Cardiac fibroblast (primary cell): ENCODE measurements at regions not wholly inside any gene's neighbourhood (a gene's known extent, or its start where the extent isn't known, plus 50 kb on each side); places are given as distances from the start of the nearest gene placed in this dataset.

Experiments used
- DNase-seq, 2 donors: peaks; one replicate each; pipeline versions ENCODE4 v3.0.0 to v3.0.0-alpha.2; 2010; ENCODE audit warnings: low read depth in 2 of 2
- H3K4me3 ChIP-seq, 2 donors: replicated peaks in 1 of 2; 1 replicate in 1 of 2; 2 replicates in 1 of 2; pipeline ENCODE4 v1.5.1; 2011; ENCODE audit warnings: low read depth in 2 of 2, low read length in 2 of 2, mild to moderate bottlenecking in 2 of 2, moderate library complexity in 1 of 2
- TF ChIP-seq, protein P1 (sequence below): IDR thresholded peaks from one replicate; pipeline ENCODE4 v1.5.1; 2011; ENCODE audit warnings: low read depth, mild to moderate bottlenecking, low read length, inconsistent platforms

DNA sequence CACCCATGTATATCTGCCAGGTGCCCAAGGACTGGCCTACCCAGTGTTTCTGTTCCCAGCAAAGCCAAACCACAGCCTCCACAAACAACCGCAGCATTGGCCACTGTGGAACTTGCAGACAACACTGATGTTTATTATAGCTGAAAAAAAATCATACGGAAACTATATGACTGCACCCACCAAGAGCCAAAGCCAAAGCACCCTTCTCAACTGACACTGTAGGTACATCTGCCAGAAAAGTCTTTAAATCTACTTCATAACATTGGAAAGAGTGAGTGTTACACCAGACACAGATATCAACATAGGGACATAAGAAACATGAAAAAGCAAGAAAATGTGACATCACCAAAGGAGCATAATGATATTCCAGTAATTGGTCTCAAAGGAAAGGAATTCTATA is 428.0 kb downstream of the PSAT1 start:
- H3K4me3 ChIP-seq, result no peak overlapping the region
- TF ChIP-seq, protein P1, sequence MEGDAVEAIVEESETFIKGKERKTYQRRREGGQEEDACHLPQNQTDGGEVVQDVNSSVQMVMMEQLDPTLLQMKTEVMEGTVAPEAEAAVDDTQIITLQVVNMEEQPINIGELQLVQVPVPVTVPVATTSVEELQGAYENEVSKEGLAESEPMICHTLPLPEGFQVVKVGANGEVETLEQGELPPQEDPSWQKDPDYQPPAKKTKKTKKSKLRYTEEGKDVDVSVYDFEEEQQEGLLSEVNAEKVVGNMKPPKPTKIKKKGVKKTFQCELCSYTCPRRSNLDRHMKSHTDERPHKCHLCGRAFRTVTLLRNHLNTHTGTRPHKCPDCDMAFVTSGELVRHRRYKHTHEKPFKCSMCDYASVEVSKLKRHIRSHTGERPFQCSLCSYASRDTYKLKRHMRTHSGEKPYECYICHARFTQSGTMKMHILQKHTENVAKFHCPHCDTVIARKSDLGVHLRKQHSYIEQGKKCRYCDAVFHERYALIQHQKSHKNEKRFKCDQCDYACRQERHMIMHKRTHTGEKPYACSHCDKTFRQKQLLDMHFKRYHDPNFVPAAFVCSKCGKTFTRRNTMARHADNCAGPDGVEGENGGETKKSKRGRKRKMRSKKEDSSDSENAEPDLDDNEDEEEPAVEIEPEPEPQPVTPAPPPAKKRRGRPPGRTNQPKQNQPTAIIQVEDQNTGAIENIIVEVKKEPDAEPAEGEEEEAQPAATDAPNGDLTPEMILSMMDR, result no peak
- DNase-seq, result no peak

DNA sequence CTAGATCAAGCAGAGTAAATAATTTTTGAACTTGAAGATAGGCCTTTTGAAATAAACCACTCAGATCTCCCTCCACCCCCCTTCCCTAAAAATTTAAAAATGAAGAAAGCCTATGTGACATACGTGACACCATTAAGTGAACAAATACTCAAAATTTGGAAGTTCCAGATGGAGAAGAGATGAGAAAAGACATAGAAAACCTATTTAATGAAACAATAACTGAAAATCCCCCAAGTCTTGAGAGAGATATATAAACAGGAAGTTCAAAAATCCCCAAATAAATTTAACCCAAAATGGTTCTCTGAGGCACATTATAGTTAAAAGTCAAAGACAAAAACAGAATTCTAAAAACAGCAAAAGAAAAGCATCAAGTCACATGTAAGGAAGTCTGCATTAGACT is 428.6 kb downstream of the PSAT1 start:
- no peak overlapping the region for H3K4me3 ChIP-seq
- TF ChIP-seq, protein P1, result no peak
- no peak for DNase-seq

DNA sequence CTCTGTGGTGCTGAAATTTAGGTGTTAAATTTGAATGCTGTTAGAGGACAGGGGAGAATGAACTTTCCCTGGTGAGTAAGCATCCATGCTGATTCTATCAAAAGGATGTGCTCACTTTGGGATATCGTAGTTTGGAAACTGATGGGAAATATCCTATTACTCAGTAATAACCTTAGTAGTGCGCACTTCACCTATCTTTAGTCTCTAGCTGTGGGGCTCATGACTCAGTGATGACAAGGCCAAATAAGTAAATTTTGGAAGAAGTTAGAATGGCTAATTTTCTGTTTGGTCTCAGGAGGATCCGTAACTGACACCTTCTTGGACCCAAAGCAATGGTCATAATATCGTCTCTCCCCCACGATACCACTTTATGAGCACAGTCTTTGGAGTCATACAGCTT is 448.4 kb downstream of the PSAT1 start:
- TF ChIP-seq, protein P1, result no peak
- no peak overlapping the region for H3K4me3 ChIP-seq
- DNase-seq, result no peak

DNA sequence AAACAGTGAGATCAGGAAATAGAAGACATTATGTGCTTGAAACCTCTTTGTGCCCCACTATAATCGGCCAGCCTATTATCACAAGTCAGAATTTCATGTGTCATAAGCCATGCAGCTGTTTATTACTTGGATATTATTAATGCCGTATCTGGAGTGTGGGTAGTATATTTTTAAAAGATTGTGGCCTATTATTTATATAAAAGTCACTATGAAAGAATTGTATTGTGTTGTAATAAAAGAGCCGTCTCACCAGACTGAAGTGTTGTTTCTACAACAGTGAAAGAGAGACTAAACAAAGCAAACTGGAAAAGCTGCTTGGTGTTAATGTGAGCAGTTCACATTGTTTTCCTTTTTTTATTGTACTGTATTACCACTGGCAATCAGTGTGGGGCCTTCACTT is 449.1 kb downstream of the PSAT1 start:
- no peak overlapping the region for H3K4me3 ChIP-seq
- TF ChIP-seq, protein P1, result no peak
- DNase-seq, result no peak

DNA sequence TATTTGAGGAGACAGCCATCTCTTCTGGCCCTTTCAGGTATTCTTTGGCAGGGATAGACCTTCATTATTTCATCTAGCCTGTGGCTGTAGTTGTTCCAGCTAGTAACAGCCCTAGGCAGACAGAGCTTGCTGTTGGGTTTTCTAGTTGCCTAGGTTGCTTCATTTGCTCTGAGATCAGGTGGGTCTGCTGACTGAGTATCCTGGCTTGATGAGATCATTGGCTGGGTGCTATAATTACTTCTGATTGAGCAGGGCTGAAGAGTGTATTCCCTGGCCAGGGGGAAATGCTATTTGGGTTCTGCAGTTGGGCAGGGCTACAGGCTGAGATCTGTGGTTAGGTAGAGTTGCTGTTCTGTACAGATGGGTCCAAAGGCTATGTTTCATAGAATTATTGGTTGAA is 456.1 kb downstream of the PSAT1 start:
- TF ChIP-seq, protein P1, result no peak
- DNase-seq, result no peak
- no peak overlapping the region for H3K4me3 ChIP-seq

DNA sequence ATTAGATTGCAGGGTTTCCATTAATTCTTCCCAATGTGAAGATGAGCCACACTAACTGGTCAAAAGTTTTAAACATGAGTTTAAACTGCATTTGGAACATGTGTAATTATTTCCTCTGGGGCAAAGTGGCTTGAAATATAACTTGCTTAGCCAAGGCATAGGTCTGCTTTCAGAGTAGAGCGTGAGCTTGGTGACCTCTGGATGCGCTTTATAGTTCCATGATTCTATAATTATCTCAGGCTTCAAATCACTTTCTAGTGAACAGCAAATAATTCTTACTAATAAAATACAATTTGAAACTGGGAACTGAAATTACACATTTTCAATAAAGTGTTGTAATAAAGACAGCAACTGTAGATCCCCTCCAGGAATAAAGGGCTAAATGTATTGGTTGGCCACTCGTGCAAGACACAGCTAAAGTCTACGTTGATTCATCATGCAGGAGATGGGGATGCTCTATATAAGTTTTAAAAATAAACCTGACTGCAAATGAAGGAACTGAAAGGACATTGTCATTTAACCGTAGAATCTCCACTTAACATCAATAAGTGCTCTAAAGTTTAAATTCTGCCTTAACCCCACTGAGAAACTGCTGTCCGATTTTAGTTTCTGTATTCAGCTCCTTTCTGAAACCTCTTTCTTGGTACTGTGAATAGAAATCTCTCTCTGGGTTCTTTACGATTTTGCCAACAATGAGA is 460.0 kb downstream of the PSAT1 start:
- no peak overlapping the region for H3K4me3 ChIP-seq
- no peak for DNase-seq
- TF ChIP-seq, protein P1, result no peak

DNA sequence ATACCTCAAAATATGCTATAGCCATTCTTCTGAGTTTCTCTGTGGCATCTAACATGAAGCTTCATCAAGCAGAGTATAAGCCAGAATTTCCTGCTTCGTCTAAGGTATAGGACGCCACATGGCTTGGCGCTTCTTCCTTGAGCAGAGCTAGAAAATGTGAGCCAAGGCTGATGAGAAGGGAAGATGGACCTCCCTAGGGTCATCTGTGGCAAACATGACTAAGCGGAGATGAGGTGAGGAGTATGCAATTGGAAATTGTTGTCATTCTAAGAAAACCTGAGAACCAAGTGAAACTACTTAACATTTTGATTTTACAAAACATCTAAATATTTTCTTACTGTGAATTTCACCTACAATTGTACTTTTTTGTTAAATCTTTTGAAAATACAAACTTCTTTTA is 466.5 kb downstream of the PSAT1 start:
- no peak overlapping the region for H3K4me3 ChIP-seq
- TF ChIP-seq, protein P1, result no peak
- no peak for DNase-seq
